HG03571 (cell line): ENCODE measurements at regions not wholly inside any gene's neighbourhood (a gene's known extent, or its start where the extent isn't known, plus 50 kb on each side); places are given as distances from the start of the nearest gene placed in this dataset.

Experiments
- ATAC-seq: cut with Tn5 transposase; IDR thresholded peaks from one replicate; pipeline ENCODE4 v1.9.1; 2021; ENCODE audit not compliant: unreplicated experiment

DNA sequence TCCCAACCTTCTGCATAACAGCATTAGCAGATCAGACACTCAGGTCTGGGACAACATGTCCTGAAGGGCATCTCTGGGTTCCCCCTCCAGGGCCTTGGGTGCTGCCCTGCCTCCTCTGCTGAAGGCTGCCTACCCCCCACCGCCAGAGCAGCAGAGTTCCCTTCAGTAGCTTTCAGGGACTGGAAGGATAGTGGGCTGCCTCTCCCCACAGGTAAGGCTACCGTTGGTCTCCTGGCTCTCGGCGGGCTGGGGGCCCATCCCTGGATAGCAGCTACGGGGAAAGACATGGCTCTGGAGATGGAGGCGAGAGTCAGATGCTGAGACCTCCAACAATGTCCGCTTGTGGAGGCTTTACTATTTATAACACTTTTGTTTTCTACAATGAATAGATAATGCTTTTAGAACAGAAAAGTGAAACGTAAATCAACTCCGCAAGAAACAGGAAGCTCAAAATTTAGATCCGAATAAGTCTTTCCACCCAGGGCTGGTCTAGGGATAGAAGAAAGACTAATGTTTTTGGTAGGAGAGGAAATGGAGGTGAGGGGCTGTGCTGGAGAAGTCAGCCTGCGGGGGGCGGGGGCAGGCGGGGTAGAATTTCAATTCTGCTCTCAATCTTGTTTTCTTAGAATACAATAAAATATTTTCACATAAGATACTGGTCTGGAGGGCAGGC is 58.4 kb downstream of the ARL4C start:
- no peak for ATAC-seq

DNA sequence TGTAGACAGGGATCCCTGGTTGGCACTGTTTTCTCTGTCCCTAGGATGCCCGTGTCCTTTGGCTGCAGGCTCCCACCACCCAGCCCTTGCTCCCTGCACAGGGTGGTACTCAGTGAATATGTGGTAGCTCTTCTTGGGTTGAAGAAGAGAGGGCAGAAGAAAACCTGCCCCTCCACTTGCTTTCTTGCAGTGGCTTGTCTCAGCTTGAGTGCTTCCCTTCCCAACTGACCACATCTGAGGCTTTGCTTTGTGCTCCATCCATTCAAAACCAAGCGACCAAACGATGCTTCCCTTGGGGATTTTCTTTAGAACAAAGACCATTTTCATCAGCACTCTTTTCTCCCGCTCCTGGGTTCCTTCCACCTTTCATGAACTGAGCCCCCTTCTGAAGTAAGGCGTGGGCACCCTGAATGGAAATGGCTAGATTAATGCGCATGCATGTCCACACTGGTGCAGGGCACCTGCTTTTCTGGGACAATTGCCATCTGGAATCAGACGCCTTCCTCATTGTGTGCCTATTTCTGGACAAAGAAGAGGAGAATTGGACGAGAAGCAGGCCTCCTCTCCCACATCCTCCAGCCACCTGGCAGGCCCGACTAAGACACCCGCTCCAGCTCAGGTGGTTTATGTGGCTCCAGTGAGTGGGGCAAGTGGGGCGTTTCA is 59.1 kb downstream of the ARL4C start:
- no peak for ATAC-seq

GRCh38 chr2:234436482-234436837 is 60.4 kb downstream of the ARL4C start:
- ATAC-seq, result no peak

GRCh38 chr2:234435836-234436481 is 60.9 kb downstream of the ARL4C start:
- no peak for ATAC-seq

- ATAC-seq, result no peak
These were observed 63.7 kb downstream of the ARL4C start for GRCh38 chr2:234433201-234433600.

DNA sequence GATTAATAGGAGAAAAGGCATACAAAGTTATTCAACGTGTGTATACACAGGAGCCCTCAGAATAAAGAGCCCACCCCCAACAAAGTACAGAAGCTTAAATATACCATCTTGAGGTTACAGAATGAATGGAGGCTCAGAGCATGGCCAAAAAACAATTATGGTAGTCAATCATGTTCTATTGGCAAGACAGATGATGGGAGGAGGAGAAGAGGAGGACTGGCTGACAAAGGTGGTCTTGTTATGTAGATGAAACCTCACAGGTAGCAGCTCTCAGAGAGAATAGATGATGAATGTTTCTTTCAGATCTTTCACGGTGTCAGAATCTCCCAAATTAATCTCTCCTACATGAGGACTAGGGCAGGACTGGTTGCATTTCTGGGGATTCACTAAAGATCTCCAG is 66.0 kb downstream of the ARL4C start:
- no peak for ATAC-seq

GRCh38 chr2:234429265-234429664 is 67.6 kb downstream of the ARL4C start:
- no peak for ATAC-seq

GRCh38 chr2:234427081-234428061 is 69.5 kb downstream of the ARL4C start:
- ATAC-seq, result no peak

DNA sequence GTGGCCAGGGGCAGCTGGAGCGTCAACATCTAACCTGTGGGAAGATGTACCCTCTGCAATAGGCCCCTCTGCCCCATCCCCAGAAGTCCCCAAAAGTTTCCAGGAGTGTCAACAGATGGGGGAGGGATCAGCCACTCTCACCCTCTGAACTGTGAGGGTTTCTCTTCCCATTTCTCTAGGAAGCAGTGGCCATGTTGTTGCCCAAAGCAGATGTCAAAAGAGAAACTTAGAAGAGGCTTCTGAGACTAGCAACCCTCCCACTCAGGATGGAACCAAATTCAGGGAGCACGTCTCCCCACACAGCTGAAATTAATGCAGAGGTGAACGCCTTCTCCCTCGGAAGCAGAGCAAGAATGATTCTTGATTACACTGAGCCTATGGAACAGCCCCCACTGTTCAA is 70.3 kb downstream of the ARL4C start:
- no peak for ATAC-seq

GRCh38 chr2:234425639-234426603 is 71.0 kb downstream of the ARL4C start:
- ATAC-seq, result peak; percentile 65

GRCh38 chr2:234423884-234424283 is 73.0 kb downstream of the ARL4C start:
- ATAC-seq, result no peak

DNA sequence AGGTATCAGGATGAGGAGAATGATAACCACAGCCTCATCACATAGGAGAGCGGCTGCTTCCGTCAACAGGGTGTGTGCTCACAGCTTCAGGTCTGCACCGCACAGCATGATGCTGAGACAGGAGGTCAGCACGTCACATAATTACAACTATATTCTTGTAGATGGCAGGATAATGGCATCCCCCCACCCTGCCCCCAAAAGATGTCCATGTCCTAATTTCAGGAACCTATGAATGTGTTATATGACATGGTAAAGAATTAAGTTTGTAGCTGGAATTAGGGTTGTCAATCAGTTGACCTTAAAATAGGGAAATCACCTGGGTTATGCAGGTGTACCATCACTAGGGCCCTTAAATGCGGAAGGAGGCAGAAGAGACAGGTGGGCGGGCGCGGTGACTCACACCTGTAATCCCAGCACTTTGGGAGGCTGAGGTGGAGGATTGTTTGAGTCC is 73.9 kb downstream of the ARL4C start:
- no peak for ATAC-seq

GRCh38 chr2:234422273-234422732 is 74.6 kb downstream of the ARL4C start:
- no peak for ATAC-seq

DNA sequence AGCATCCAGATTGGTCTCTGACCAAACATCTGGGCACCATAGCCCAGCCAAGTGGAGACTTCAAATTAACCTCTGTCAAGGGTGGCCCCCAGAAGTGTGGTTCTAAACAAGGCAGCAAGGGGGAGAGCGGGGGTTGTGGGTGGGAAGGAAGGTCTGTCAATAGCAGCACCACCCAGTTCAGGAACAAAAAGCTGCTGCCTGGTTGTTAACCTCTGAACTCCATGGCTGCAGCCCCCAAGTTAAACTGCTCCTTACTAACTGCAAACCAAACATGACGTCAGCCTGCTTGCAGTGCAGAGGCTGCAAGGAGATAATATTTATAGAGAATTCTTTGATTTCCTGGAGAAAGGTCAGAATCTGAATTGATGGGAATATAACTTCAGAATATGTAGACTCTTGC is 76.5 kb downstream of the ARL4C start:
- no peak for ATAC-seq

GRCh38 chr2:234419726-234420125 is 77.2 kb downstream of the ARL4C start:
- ATAC-seq, result no peak

GRCh38 chr2:234415706-234416105 is 81.2 kb downstream of the ARL4C start:
- no peak for ATAC-seq

GRCh38 chr2:234414596-234414995 is 82.3 kb downstream of the ARL4C start:
- no peak for ATAC-seq

DNA sequence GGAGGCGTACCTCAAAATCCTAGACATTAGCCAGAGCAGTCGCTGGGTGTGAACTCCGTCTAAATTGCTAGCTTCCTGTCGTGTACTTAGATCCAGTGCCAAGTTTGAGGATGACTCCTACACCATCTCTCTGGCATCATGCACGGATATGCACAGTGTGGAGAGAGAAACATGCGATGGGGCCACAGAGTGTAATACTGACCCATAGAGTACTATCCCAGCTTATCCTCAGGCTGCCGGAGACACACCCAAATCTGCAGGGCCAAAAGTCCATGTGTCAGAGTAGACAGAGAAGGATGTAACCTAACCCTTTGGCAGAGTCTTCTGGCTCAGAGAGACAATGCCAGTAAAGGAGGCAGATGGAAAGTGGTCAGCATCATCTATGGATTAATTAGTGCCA is 84.2 kb downstream of the ARL4C start:
- ATAC-seq, result no peak

GRCh38 chr2:234411793-234412192 is 85.1 kb downstream of the ARL4C start:
- no peak for ATAC-seq

DNA sequence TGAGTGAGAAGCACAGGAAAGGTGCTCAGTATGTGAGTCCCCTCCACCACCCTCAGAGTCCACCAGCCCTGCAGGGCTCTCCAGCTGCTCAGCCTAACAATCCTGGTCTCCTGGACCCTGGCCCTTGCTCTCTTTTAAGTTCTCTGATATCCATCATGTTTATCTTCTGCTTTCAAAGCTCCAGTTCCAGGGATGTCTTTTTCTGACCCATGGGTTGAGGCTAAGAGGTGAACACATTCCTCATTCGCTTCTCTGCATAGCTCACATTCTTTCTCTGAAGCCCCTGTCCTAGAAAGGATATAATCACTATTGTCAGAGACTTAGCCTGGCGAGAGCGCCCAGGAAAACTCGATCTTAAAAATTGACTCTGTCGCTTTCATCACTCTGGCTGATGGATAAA is 86.4 kb downstream of the ARL4C start:
- no peak for ATAC-seq
